Thyroid gland (tissue), 4 donors: ENCODE measurements at regions not wholly inside any gene's neighbourhood (a gene's known extent, or its start where the extent isn't known, plus 50 kb on each side); places are given as distances from the start of the nearest gene placed in this dataset.

ENCODE experiments used
- CTCF ChIP-seq, 6 experiments: fragments of 200-600 bp in 3 of 6; fragments of 450-650 bp in 3 of 6; sonication (generic) in 3 of 6; IDR thresholded peaks; one replicate each; pipeline ENCODE4 v1.5.1; 2016 to 2019; ENCODE audit warnings: antibody characterized with exemption in 6 of 6, mild to moderate bottlenecking in 2 of 6, inconsistent platforms in 1 of 6, moderate library complexity in 1 of 6
- POLR2A ChIP-seq, 2 donors: fragments of 450-650 bp; IDR thresholded peaks; one replicate each; pipeline ENCODE4 v1.6.1; 2017; ENCODE audit warnings: antibody characterized with exemption in 2 of 2, mild to moderate bottlenecking in 2 of 2, moderate library complexity in 1 of 2

GRCh38 chrX:34332334-34332733 is 200.2 kb upstream of the FAM47A start:
- TF ChIP-seq CTCF (IDR thresholded peaks at IDR 0.05) (no peak), POLR2A (IDR thresholded peaks at IDR 0.05) (no peak)
